ENCODE measurements at regions not wholly inside any gene's neighbourhood (a gene's known extent, or its start where the extent isn't known, plus 50 kb on each side); places are given as distances from the start of the nearest gene placed in this dataset.
A peak's percentile ranks its signal among the peaks of the same experiment; 100 is the strongest.

- TF ChIP-seq, protein P1, sequence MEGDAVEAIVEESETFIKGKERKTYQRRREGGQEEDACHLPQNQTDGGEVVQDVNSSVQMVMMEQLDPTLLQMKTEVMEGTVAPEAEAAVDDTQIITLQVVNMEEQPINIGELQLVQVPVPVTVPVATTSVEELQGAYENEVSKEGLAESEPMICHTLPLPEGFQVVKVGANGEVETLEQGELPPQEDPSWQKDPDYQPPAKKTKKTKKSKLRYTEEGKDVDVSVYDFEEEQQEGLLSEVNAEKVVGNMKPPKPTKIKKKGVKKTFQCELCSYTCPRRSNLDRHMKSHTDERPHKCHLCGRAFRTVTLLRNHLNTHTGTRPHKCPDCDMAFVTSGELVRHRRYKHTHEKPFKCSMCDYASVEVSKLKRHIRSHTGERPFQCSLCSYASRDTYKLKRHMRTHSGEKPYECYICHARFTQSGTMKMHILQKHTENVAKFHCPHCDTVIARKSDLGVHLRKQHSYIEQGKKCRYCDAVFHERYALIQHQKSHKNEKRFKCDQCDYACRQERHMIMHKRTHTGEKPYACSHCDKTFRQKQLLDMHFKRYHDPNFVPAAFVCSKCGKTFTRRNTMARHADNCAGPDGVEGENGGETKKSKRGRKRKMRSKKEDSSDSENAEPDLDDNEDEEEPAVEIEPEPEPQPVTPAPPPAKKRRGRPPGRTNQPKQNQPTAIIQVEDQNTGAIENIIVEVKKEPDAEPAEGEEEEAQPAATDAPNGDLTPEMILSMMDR (IDR thresholded peaks at IDR 0.05; ENCODE audit: extremely low read depth, missing control alignments), result no peak
- DNase-seq (ENCODE audit: low spot score), result no peak
Observed at GRCh38 chr4:147015491-147015890, 69.8 kb upstream of the TTC29 start.

GRCh38 chr4:147017081-147017480, 71.4 kb upstream of the TTC29 start:
- TF ChIP-seq, protein P1 (IDR thresholded peaks at IDR 0.05; ENCODE audit: extremely low read depth, missing control alignments), result no peak
- DNase-seq (ENCODE audit: low spot score), result no peak

GRCh38 chr4:147019091-147019490, 73.4 kb upstream of the TTC29 start:
- DNase-seq (ENCODE audit: low spot score), result peak; percentile 50
- TF ChIP-seq, protein P1 (IDR thresholded peaks at IDR 0.05; ENCODE audit: extremely low read depth, missing control alignments), result peak; percentile 37

DNA sequence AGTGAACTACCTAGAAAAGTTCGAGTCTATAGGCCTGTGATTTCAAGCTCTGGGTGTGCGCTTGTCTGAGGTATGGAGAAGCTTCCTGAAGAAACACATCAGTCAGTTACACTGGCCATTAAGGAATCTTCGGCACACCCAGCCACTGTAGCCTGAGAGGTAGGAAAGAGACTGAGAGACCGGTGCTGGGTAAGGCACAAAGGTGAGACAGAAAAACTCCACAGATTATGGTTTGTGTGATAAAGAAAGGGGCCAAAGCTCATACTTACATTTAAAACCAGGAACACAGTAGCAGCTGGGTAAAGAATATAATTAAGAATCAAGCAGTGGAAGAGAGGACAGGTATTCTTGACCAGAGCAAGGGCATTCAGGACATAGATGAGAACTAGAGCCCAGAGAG, 74.8 kb upstream of the TTC29 start:
- TF ChIP-seq, protein P1 (IDR thresholded peaks at IDR 0.05; ENCODE audit: extremely low read depth, missing control alignments), result no peak
- DNase-seq (ENCODE audit: low spot score), result no peak

DNA sequence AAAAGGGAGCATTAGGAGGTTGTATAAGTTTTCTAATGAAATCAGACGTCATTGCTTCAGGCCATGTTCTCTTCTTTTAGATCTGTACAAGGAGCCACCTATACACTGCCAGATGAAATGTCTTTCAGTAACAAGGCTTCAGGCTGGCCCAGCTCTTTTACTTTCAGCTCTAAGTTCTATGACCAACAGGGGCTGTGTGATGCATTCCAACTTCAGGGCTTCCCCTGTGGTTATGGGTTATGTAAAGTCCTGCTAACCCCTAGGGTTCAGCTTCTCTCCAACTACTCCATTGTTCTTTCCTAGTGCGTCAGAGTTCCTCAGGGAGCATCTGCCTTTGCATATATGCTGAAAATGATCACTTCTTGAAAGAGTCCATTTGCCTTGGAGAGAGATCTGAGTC, 79.4 kb upstream of the TTC29 start:
- DNase-seq (ENCODE audit: low spot score), result no peak
- TF ChIP-seq, protein P1 (IDR thresholded peaks at IDR 0.05; ENCODE audit: extremely low read depth, missing control alignments), result no peak

GRCh38 chr4:147029296-147029695, 83.6 kb upstream of the TTC29 start:
- no peak for DNase-seq (ENCODE audit: low spot score)
- TF ChIP-seq, protein P1 (IDR thresholded peaks at IDR 0.05; ENCODE audit: extremely low read depth, missing control alignments), result no peak

DNA sequence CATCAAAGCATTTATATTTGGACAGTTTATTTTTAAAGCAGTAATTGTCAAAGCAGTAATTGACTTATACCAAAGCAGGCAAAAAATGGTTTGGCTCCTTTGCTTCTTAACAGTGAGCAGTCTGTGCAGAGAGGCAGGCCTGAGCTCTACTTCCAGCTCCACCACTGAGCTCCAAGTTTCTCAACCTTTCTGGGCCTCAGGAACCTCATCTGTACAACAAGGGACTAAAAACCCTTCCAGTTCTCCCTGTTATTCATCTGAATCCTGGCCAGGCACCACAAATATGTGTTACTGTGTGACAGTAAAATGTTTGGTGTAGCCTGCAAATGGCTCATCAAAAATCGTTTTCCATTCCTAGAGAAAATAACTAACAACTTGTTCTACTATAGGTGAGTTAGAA, 88.7 kb upstream of the TTC29 start:
- TF ChIP-seq, protein P1 (IDR thresholded peaks at IDR 0.05; ENCODE audit: extremely low read depth, missing control alignments), result no peak
- no peak for DNase-seq (ENCODE audit: low spot score)

All from GM20000 (cell line).